Right cardiac atrium (tissue), 5 donors: ENCODE measurements at regions not wholly inside any gene's neighbourhood (a gene's known extent, or its start where the extent isn't known, plus 50 kb on each side); places are given as distances from the start of the nearest gene placed in this dataset.

Source experiments
- ATAC-seq, 2 donors: fragments of 200-7000 bp; cut with Tn5 transposase; one replicate each; pipeline versions ENCODE4 v1.8.0 to v1.9.1; 2020; ENCODE audit warnings: moderate library complexity in 2 of 2, mild to moderate bottlenecking in 1 of 2
- DNase-seq, 3 donors: peaks; one replicate each; pipeline ENCODE4 v3.0.0-alpha.2; 2020
- H3K27ac ChIP-seq: one replicate; pipeline ENCODE4 v1.5.1; 2013; ENCODE audit warnings: mild to moderate bottlenecking, low read length, control low read depth, moderate library complexity
- H3K27me3 ChIP-seq: one replicate; pipeline ENCODE4 v1.6.1; 2013; ENCODE audit not compliant: control insufficient read depth, insufficient read depth
- H3K4me1 ChIP-seq: one replicate; pipeline ENCODE4 v1.6.1; 2013; ENCODE audit warnings: low read length; ENCODE audit not compliant: control insufficient read depth, insufficient read depth
- H3K4me3 ChIP-seq: one replicate; pipeline ENCODE4 v1.5.1; 2013; ENCODE audit warnings: low read length, control low read depth
- H3K9me3 ChIP-seq: one replicate; pipeline ENCODE4 v1.6.1; 2013; ENCODE audit warnings: low read length; ENCODE audit not compliant: control insufficient read depth
- WGBS: extraction: QIAGEN DNeasy Blood & Tissue Kit; methylation state at CpG from one replicate; pipeline ENCODE4 v1.1.7; 2013; 5-methylcytosine and 5-hydroxymethylcytosine counted together
- intact Hi-C, 4 donors: fragments of 100-400 bp; cut with DNase I; formaldehyde crosslinking; loops; one replicate each; pipeline versions ENCODE4 v1.11.0 to v1.14.0; 2022 to 2023
- donor health status: healthy with polysubstance abuse.
- donor health status: DM: no; HTN: yes; CAD: no.
- donor health status: DM: no; HTN: no; CAD: no.
- donor health status: DM: no; HTN: yes; CAD: no; lungs with severe emphysema.
- donor health status: DM: yes; HTN: yes; CAD: no.

DNA sequence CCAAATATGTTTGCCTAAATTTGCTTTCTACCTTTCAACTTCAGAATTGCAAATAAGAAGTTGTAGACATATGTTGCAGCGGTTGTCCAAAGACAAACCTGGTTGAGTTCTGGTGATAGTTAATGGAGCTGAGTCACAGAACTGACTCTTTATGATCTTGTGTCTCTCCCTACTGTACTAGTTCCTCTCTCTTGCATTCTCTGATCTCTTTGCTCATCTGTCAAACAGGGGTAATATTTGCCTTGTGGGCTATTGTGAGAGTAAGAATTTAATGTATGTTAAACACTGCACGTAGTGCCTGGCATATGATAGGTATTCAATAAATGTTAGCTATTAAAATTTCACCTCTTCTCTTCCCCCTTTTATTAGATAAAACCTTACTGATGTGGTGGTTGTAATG, 283.5 kb upstream of the RGS6 start:
- no peak overlapping the region for H3K27ac ChIP-seq
- H3K4me1 ChIP-seq = peaks cover 2% of the 10 kb centered on the region
- no peaks in the 10 kb centered on the region for H3K27me3 ChIP-seq
- H3K4me3 ChIP-seq = no peak overlapping the region
- intact Hi-C loops = no loop called here
- WGBS = 96% methylated on average over 2 of the region's 2 CpGs
- no peaks in the 10 kb centered on the region for H3K9me3 ChIP-seq
- no peak for DNase-seq
- no peak for ATAC-seq

DNA sequence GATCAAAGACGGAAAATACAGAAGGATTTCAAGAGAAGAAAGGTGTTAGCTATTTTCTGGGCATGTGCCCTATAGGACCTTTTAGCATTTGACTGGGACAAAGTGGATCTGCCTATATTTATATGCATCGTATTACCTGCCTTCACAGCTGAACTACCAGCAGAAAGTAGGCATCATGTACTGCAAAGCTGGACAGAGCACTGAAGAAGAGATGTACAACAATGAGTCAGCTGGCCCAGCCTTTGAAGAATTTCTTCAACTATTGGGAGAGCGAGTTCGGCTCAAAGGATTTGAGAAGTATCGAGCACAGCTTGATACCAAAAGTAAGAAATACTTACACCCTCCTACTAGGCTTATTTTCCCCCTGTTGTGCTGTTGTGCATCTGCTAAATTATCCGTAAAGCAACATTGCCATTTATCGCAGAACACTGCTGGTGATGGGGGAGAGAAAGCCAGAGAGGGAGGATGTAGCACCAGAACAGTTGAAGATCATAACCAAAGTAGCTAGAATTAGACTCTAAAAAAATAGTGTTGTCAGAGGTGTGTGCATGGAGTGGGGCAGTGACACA, 282.0 kb upstream of the RGS6 start:
- Histone ChIP-seq H3K27me3 (no peaks in the 10 kb centered on the region), H3K27ac (no peak overlapping the region), H3K4me3 (no peak overlapping the region), H3K4me1 (peaks cover 2% of the 10 kb centered on the region), H3K9me3 (no peaks in the 10 kb centered on the region)
- no peak for ATAC-seq
- intact Hi-C loops = no loop called here
- 97% methylated on average over 7 of the region's 7 CpGs for WGBS
- DNase-seq = no peak

GRCh38 chr14:71651228-71651627, 281.0 kb upstream of the RGS6 start:
- Histone ChIP-seq H3K27me3 (no peaks in the 10 kb centered on the region), H3K4me1 (peaks cover 2% of the 10 kb centered on the region), H3K9me3 (no peaks in the 10 kb centered on the region), H3K27ac (no peak overlapping the region), H3K4me3 (no peak overlapping the region)
- intact Hi-C loops = no loop called here
- 35% methylated on average over 1 of the region's 1 CpG for WGBS
- DNase-seq = no peak
- peak; percentile 55 to 69 for ATAC-seq

GRCh38 chr14:71652368-71652767, 279.9 kb upstream of the RGS6 start:
- Histone ChIP-seq H3K9me3 (no peaks in the 10 kb centered on the region), H3K4me1 (peaks cover 2% of the 10 kb centered on the region), H3K27ac (no peak overlapping the region), H3K4me3 (no peak overlapping the region), H3K27me3 (no peaks in the 10 kb centered on the region)
- intact Hi-C loops = no loop called here
- ATAC-seq = no peak
- WGBS = 80% methylated on average over 1 of the region's 1 CpG
- no peak for DNase-seq

GRCh38 chr14:71654810-71655209, 277.4 kb upstream of the RGS6 start:
- H3K27ac ChIP-seq = no peak overlapping the region
- no peaks in the 10 kb centered on the region for H3K27me3 ChIP-seq
- H3K4me3 ChIP-seq = no peak overlapping the region
- intact Hi-C loops = no loop called here
- ATAC-seq = no peak
- 97% methylated on average over 3 of the region's 3 CpGs for WGBS
- H3K4me1 ChIP-seq = peaks cover 2% of the 10 kb centered on the region
- no peaks in the 10 kb centered on the region for H3K9me3 ChIP-seq
- no peak for DNase-seq

GRCh38 chr14:71658261-71658860, 273.9 kb upstream of the RGS6 start:
- DNase-seq = no peak
- no peak for ATAC-seq
- no peaks in the 10 kb centered on the region for H3K9me3 ChIP-seq
- intact Hi-C loops = no loop called here
- no peak overlapping the region for H3K27ac ChIP-seq
- H3K4me1 ChIP-seq = no peaks in the 10 kb centered on the region
- no peaks in the 10 kb centered on the region for H3K27me3 ChIP-seq
- 73% methylated on average over 2 of the region's 2 CpGs for WGBS
- no peak overlapping the region for H3K4me3 ChIP-seq

- H3K4me1 ChIP-seq = no peaks in the 10 kb centered on the region
- no peaks in the 10 kb centered on the region for H3K9me3 ChIP-seq
- H3K4me3 ChIP-seq = no peak overlapping the region
- intact Hi-C loops = no loop called here
- DNase-seq (no peak), ATAC-seq (no peak)
- no peaks in the 10 kb centered on the region for H3K27me3 ChIP-seq
- no peak overlapping the region for H3K27ac ChIP-seq
Measured at GRCh38 chr14:71659159-71659558, 273.1 kb upstream of the RGS6 start.

DNA sequence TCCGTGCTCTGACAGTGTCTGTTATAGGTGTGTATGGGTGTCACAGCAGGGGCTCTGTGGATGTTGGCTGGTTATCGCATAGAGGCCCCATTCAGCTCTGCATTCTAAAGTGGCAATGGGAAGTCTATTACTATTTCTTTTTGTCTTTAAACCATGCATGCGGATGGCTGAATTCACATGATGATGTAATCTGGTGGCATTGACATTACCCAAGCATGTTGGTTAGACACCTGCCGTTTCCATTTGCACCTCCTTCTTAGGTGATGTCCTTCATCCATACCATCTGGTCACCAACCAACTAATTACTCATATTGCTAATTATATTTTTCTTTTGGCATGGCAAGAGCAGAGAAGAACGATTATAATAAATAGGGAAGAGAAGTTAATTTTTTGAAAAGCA, 270.8 kb upstream of the RGS6 start:
- Histone ChIP-seq H3K27ac (no peak overlapping the region), H3K27me3 (no peaks in the 10 kb centered on the region), H3K9me3 (no peaks in the 10 kb centered on the region), H3K4me1 (no peaks in the 10 kb centered on the region), H3K4me3 (no peak overlapping the region)
- WGBS = 84% methylated on average over 5 of the region's 5 CpGs
- DNase-seq (no peak), ATAC-seq (no peak)
- intact Hi-C loops = no loop called here

GRCh38 chr14:71662291-71662790, 269.9 kb upstream of the RGS6 start:
- Histone ChIP-seq H3K27ac (no peak overlapping the region), H3K27me3 (no peaks in the 10 kb centered on the region), H3K9me3 (no peaks in the 10 kb centered on the region), H3K4me3 (no peak overlapping the region), H3K4me1 (no peaks in the 10 kb centered on the region)
- DNase-seq (no peak), ATAC-seq (no peak)
- over 99% methylated on average over 4 of the region's 4 CpGs for WGBS
- intact Hi-C loops = no loop called here

GRCh38 chr14:71665157-71665556, 267.1 kb upstream of the RGS6 start:
- H3K9me3 ChIP-seq = no peaks in the 10 kb centered on the region
- ATAC-seq = no peak
- no peak for DNase-seq
- H3K27me3 ChIP-seq = no peaks in the 10 kb centered on the region
- 51% methylated on average over 1 of the region's 1 CpG for WGBS
- H3K27ac ChIP-seq = no peak overlapping the region
- no peaks in the 10 kb centered on the region for H3K4me1 ChIP-seq
- intact Hi-C loops = no loop called here
- no peak overlapping the region for H3K4me3 ChIP-seq

GRCh38 chr14:71665781-71666180, 266.4 kb upstream of the RGS6 start:
- Histone ChIP-seq H3K4me1 (no peaks in the 10 kb centered on the region), H3K9me3 (no peaks in the 10 kb centered on the region), H3K27ac (no peak overlapping the region), H3K27me3 (no peaks in the 10 kb centered on the region), H3K4me3 (no peak overlapping the region)
- WGBS = 92% methylated on average over 2 of the region's 2 CpGs
- DNase-seq (no peak), ATAC-seq (no peak)
- intact Hi-C loops = no loop called here
